Spleen (tissue), 7 donors: ENCODE measurements at regions not wholly inside any gene's neighbourhood (a gene's known extent, or its start where the extent isn't known, plus 50 kb on each side); places are given as distances from the start of the nearest gene placed in this dataset.

Experiments
- CTCF ChIP-seq, 11 experiments: fragments of 200-600 bp in 7 of 11; fragments of 450-650 bp in 4 of 11; sonication (generic) in 4 of 11; IDR thresholded peaks in 8 of 11; conservative IDR thresholded peaks in 3 of 11; 1 replicate in 7 of 11; 2 replicates in 4 of 11; pipeline versions ENCODE4 v1.4.0 to v1.8.0; 2016 to 2021; ENCODE audit warnings: antibody characterized with exemption in 11 of 11, inconsistent platforms in 4 of 11, mild to moderate bottlenecking in 1 of 11
- POLR2A ChIP-seq, 3 donors: fragments of 450-650 bp; IDR thresholded peaks; one replicate each; pipeline ENCODE4 v1.5.1; 2017; ENCODE audit warnings: antibody characterized with exemption in 3 of 3, mild to moderate bottlenecking in 1 of 3
- donor health status: DM: no; HTN: no; CAD: no; lungs with moderate emphysema.
- donor health status: DM: no; HTN: no; CAD: no.
- donor health status: DM: no; HTN: no; CAD: no.

DNA sequence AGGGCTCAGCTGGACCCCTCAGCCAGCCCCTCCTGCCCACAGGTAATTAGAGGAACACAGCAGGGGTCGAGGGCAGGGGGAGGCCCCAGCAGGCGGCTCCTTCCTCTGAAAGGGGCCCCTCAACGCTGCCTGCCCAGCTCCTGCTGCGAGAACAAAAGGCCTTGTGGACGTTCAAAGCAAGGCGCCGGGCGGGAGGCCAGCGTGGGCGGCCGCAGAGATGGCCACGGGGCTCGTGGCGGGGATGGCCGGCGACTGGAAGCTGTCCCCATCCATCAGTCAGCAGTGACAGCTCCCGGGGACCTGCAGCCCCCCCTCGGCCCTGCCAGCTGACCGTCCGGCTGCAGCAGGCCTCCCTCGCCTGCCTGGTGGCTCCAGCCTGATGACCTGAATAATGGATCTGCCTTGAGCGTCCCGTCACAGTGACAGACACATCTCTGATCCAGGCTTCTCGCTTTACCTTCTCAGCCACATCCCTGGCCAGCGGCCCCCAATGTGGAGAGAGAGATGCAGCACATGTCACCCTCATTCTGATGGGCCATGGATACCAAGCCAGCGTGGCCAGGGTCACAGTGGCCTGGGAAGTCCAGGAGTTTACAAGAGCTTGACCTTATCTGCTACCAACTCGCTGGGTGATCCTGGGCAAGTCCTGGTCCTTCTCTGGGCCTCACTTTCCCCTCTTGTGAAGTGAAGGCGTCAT is 159.3 kb downstream of the MN1 start:
- TF ChIP-seq CTCF (IDR thresholded peaks at IDR 0.05 in 8 of 11, conservative IDR thresholded peaks at IDR 0.05 in 3 of 11) (no peak), POLR2A (IDR thresholded peaks at IDR 0.05) (no peak)
